OCI-LY7 (cell line): ENCODE measurements at regions not wholly inside any gene's neighbourhood (a gene's known extent, or its start where the extent isn't known, plus 50 kb on each side); places are given as distances from the start of the nearest gene placed in this dataset.

ENCODE experiments used
- BruUV-seq: library from RNA; stranded (reverse); fragments of 400-500 nt; replicated peaks from 2 replicates; lab custom pipeline; 2021; lab: Mats Ljungman, UMichigan
- CTCF ChIA-PET: fragments of 300-600 bp; sonication (Branson Sonifier 250); formaldehyde crosslinking; loops from one replicate; lab custom pipeline; 2022; ENCODE audit warnings: antibody characterized with exemption; ENCODE audit not compliant: unreplicated experiment; lab: Charles Lee
- POLR2A ChIA-PET: fragments of 300-600 bp; sonication (Branson Sonifier 250); formaldehyde crosslinking; loops from one replicate; lab custom pipeline; 2022; ENCODE audit warnings: antibody characterized with exemption; lab: Charles Lee
- DNase-seq: peaks from one replicate; pipeline ENCODE4 v3.0.0-alpha.2; 2015; ENCODE audit warnings: low spot score
- H2AFZ ChIP-seq: fragments of 200-600 bp; sonication (generic), shearing (Covaris generic); 2 replicates; pipeline ENCODE4 v1.6.1; 2014; ENCODE audit warnings: mild to moderate bottlenecking, antibody characterized with exemption, low read length, moderate library complexity
- H3K27ac ChIP-seq: fragments of 200-600 bp; sonication (generic); 2 replicates; pipeline ENCODE4 v1.5.1; 2014; ENCODE audit warnings: mixed run types, low read depth, mild to moderate bottlenecking, moderate library complexity, low read length, inconsistent platforms; ENCODE audit not compliant: poor library complexity, severe bottlenecking
- H3K36me3 ChIP-seq: fragments of 200-600 bp; sonication (generic); 2 replicates; pipeline ENCODE4 v1.6.1; 2014; ENCODE audit warnings: mild to moderate bottlenecking, antibody characterized with exemption, low read length, moderate library complexity, mixed read lengths; ENCODE audit not compliant: insufficient read depth
- H3K4me1 ChIP-seq: fragments of 200-600 bp; sonication (generic); 2 replicates; pipeline ENCODE4 v1.5.1; 2014; ENCODE audit warnings: mild to moderate bottlenecking, low read length; ENCODE audit not compliant: insufficient read depth, poor library complexity, severe bottlenecking
- H3K4me2 ChIP-seq: fragments of 200-600 bp; sonication (generic); 2 replicates; pipeline ENCODE4 v1.6.1; 2014; ENCODE audit warnings: mild to moderate bottlenecking, low read length
- H3K4me3 ChIP-seq: fragments of 200-600 bp; sonication (generic); 2 replicates; pipeline ENCODE4 v1.5.1; 2014; ENCODE audit warnings: mild to moderate bottlenecking, low read depth, low read length; ENCODE audit not compliant: poor library complexity, severe bottlenecking
- H3K79me2 ChIP-seq: fragments of 200-600 bp; sonication (generic); 2 replicates; pipeline ENCODE4 v1.6.1; 2016; ENCODE audit warnings: low read depth, mild to moderate bottlenecking, low read length, moderate library complexity, mixed read lengths; ENCODE audit not compliant: insufficient read depth
- H3K9me2 ChIP-seq: fragments of 200-600 bp; sonication (generic); 2 replicates; pipeline ENCODE4 v1.6.1; 2016; ENCODE audit warnings: mild to moderate bottlenecking, low read length, mixed read lengths; ENCODE audit not compliant: insufficient read depth
- H3K9me3 ChIP-seq: fragments of 200-600 bp; sonication (generic); 2 replicates; pipeline ENCODE4 v1.6.1; 2014; ENCODE audit warnings: mild to moderate bottlenecking, mixed run types, low read length, mixed read lengths
- H4K20me1 ChIP-seq: fragments of 200-600 bp; sonication (generic); 2 replicates; pipeline ENCODE4 v1.6.1; 2014; ENCODE audit warnings: mild to moderate bottlenecking, antibody characterized with exemption, low read length, moderate library complexity, mixed read lengths; ENCODE audit not compliant: insufficient read depth
- CTCF ChIP-seq: fragments of 200-600 bp; sonication (generic); conservative IDR thresholded peaks from 2 replicates; pipeline ENCODE4 v1.5.1; 2014; ENCODE audit warnings: mild to moderate bottlenecking, antibody characterized with exemption, low read length, moderate library complexity, mixed read lengths
- EZH2phosphoT487 ChIP-seq: fragments of 200-600 bp; sonication (generic); IDR thresholded peaks from 2 replicates; pipeline ENCODE4 v1.6.1; 2018; ENCODE audit warnings: low read depth, borderline replicate concordance, mild to moderate bottlenecking, mixed run types, antibody characterized with exemption, low read length, moderate library complexity, mixed read lengths
- intact Hi-C: fragments of 100-400 bp; cut with micrococcal nuclease; formaldehyde crosslinking; loops from one replicate; pipeline ENCODE4 v1.10.0; 2022; ENCODE audit not compliant: unreplicated experiment

- intact Hi-C loops, result no loop called here
- POLR2A ChIA-PET, result no interaction called here
- no peaks in the 10 kb centered on the region for H3K9me2 ChIP-seq
- H3K79me2 ChIP-seq, result no peaks in the 10 kb centered on the region
- DNase-seq, result no peak
- no peak overlapping the region for H2AFZ ChIP-seq
- BruUV-seq, result no TSS peak
- no peaks in the 10 kb centered on the region for H3K4me1 ChIP-seq
- no peaks in the 10 kb centered on the region for H4K20me1 ChIP-seq
- no peak overlapping the region for H3K4me3 ChIP-seq
- CTCF ChIA-PET, result no interaction called here
- no peaks in the 10 kb centered on the region for H3K36me3 ChIP-seq
- H3K9me3 ChIP-seq, result no peaks in the 10 kb centered on the region
- H3K4me2 ChIP-seq, result no peak overlapping the region
- no peak for TF ChIP-seq EZH2phosphoT487
- no peak overlapping the region for H3K27ac ChIP-seq
Observed at GRCh38 chr4:84325625-84326024, 173.5 kb downstream of the NKX6-1 start.

- Histone ChIP-seq H3K9me2 (no peaks in the 10 kb centered on the region), H3K9me3 (no peaks in the 10 kb centered on the region), H3K4me3 (no peak overlapping the region), H3K36me3 (no peaks in the 10 kb centered on the region), H4K20me1 (no peaks in the 10 kb centered on the region), H3K4me1 (no peaks in the 10 kb centered on the region), H2AFZ (no peak overlapping the region), H3K79me2 (no peaks in the 10 kb centered on the region), H3K4me2 (no peak overlapping the region), H3K27ac (no peak overlapping the region)
- intact Hi-C loops, result no loop called here
- POLR2A ChIA-PET, result no interaction called here
- CTCF ChIA-PET, result no interaction called here
- BruUV-seq, result no TSS peak
- no peak for DNase-seq
- TF ChIP-seq CTCF, result no peak
Observed at GRCh38 chr4:84324303-84325245, 174.5 kb downstream of the NKX6-1 start.

GRCh38 chr4:84319124-84319523 lies 180.0 kb downstream of the NKX6-1 start:
- H3K27ac ChIP-seq, result no peak overlapping the region
- ChIA-PET POLR2A (interaction anchor here (1.2 kb wide), 1 partner anchor 116 kb away, joined by 3 read pairs; no protein-coding TSS in a partner anchor), CTCF (no interaction called here)
- H3K9me3 ChIP-seq, result no peaks in the 10 kb centered on the region
- DNase-seq, result no peak
- no peaks in the 10 kb centered on the region for H3K79me2 ChIP-seq
- no peaks in the 10 kb centered on the region for H3K36me3 ChIP-seq
- no peak overlapping the region for H3K4me3 ChIP-seq
- H4K20me1 ChIP-seq, result no peaks in the 10 kb centered on the region; the same call in 1 of the 2 replicates
- no peak for TF ChIP-seq CTCF
- TF ChIP-seq EZH2phosphoT487, result no peak
- H3K9me2 ChIP-seq, result no peaks in the 10 kb centered on the region; the same call in 1 of the 2 replicates
- no TSS peak for BruUV-seq
- H3K4me2 ChIP-seq, result no peak overlapping the region
- H3K4me1 ChIP-seq, result no peaks in the 10 kb centered on the region
- no peak overlapping the region for H2AFZ ChIP-seq
- intact Hi-C loops, result no loop called here
